Astrocyte of the spinal cord (primary cell): ENCODE measurements at regions not wholly inside any gene's neighbourhood (a gene's known extent, or its start where the extent isn't known, plus 50 kb on each side); places are given as distances from the start of the nearest gene placed in this dataset.

Experiments used
- DNase-seq: peaks from one replicate; pipeline ENCODE4 v3.0.0; 2011; ENCODE audit warnings: low read depth, low spot score
- H3K4me3 ChIP-seq: 2 replicates; pipeline ENCODE4 v1.5.1; 2011; ENCODE audit warnings: low read depth, mild to moderate bottlenecking, low read length, moderate library complexity
- CTCF ChIP-seq: IDR thresholded peaks from 2 replicates; pipeline ENCODE4 v1.5.1; 2012; ENCODE audit warnings: low read depth, mild to moderate bottlenecking, low read length, inconsistent platforms
- in situ Hi-C: cut with HindIII; loops from 2 replicates; pipeline ENCODE4 v1.10.0; 2017; ENCODE audit warnings: low sequenced_read_pairs

- in situ Hi-C loops: no loop called here
- TF ChIP-seq CTCF: no peak
- DNase-seq: peak; percentile 12
- H3K4me3 ChIP-seq: no peak overlapping the region
Measured at GRCh38 chr1:232393010-232393409, 236.9 kb downstream of the SIPA1L2 start.

GRCh38 chr1:232390590-232390989, 239.3 kb downstream of the SIPA1L2 start:
- in situ Hi-C loops: no loop called here
- no peak overlapping the region for H3K4me3 ChIP-seq
- DNase-seq: no peak
- no peak for TF ChIP-seq CTCF

GRCh38 chr1:232389744-232390143, 240.2 kb downstream of the SIPA1L2 start:
- DNase-seq: no peak
- no peak for TF ChIP-seq CTCF
- in situ Hi-C loops: no loop called here
- H3K4me3 ChIP-seq: no peak overlapping the region

- DNase-seq: no peak
- no peak for TF ChIP-seq CTCF
- in situ Hi-C loops: no loop called here
- H3K4me3 ChIP-seq: no peak overlapping the region
Measured at GRCh38 chr1:232388363-232388762, 241.6 kb downstream of the SIPA1L2 start.

GRCh38 chr1:232386721-232387510, 243.0 kb downstream of the SIPA1L2 start:
- in situ Hi-C loops: no loop called here
- no peak for DNase-seq
- no peak for TF ChIP-seq CTCF
- no peak overlapping the region for H3K4me3 ChIP-seq

GRCh38 chr1:232386294-232386693, 243.6 kb downstream of the SIPA1L2 start:
- no peak for TF ChIP-seq CTCF
- in situ Hi-C loops: no loop called here
- no peak for DNase-seq
- H3K4me3 ChIP-seq: no peak overlapping the region
